GM12892 (cell line): ENCODE measurements at regions not wholly inside any gene's neighbourhood (a gene's known extent, or its start where the extent isn't known, plus 50 kb on each side); places are given as distances from the start of the nearest gene placed in this dataset.

Source experiments
- POLR2A ChIP-seq: IDR thresholded peaks from 2 replicates; pipeline ENCODE4 v1.6.1; 2011; ENCODE audit warnings: low read depth, low read length, control low read depth
- POLR2AphosphoS5 ChIP-seq: IDR thresholded peaks from 2 replicates; pipeline ENCODE4 v1.6.1; 2011; ENCODE audit warnings: low read depth, low read length, control low read depth

GRCh38 chr2:150585221-150585971 lies 97.9 kb upstream of the RND3 start:
- TF ChIP-seq POLR2AphosphoS5: no peak
- TF ChIP-seq POLR2A: no peak
